GM23338 (cell line): ENCODE measurements at regions not wholly inside any gene's neighbourhood (a gene's known extent, or its start where the extent isn't known, plus 50 kb on each side); places are given as distances from the start of the nearest gene placed in this dataset.

Experiments used
- ATAC-seq: fragments of 200-7000 bp; cut with Tn5 transposase; 3 replicates; pipeline ENCODE4 v1.9.1; 2020
- DNase-seq: peaks from one replicate; pipeline ENCODE4 v3.0.0-alpha.2; 2015; ENCODE audit warnings: low spot score
- H2AFZ ChIP-seq: fragments of 200-600 bp; sonication (generic); 2 replicates; pipeline ENCODE4 v1.8.0; 2016; ENCODE audit warnings: antibody characterized with exemption, mild to moderate bottlenecking, moderate library complexity
- H3F3A ChIP-seq: fragments of 200-600 bp; sonication (generic); replicated peaks from 2 replicates; pipeline ENCODE4 v1.8.0; 2017; ENCODE audit warnings: antibody characterized with exemption, mixed run types, low read depth
- H3K27ac ChIP-seq: fragments of 200-600 bp; sonication (generic); 2 replicates; pipeline ENCODE4 v1.6.1; 2016; ENCODE audit warnings: low read depth
- H3K27me3 ChIP-seq: fragments of 200-600 bp; sonication (generic); 2 replicates; pipeline ENCODE4 v1.8.0; 2016; ENCODE audit warnings: mild to moderate bottlenecking, mixed run types, moderate library complexity; ENCODE audit not compliant: insufficient read depth
- H3K36me3 ChIP-seq: fragments of 200-600 bp; sonication (generic); 2 replicates; pipeline ENCODE4 v1.8.0; 2016; ENCODE audit warnings: mild to moderate bottlenecking; ENCODE audit not compliant: insufficient read depth
- H3K4me1 ChIP-seq: fragments of 200-600 bp; sonication (generic); 2 replicates; pipeline ENCODE4 v1.8.0; 2016; ENCODE audit warnings: mild to moderate bottlenecking, moderate library complexity; ENCODE audit not compliant: insufficient read depth
- H3K4me2 ChIP-seq: fragments of 200-600 bp; sonication (generic); 2 replicates; pipeline ENCODE4 v1.7.1; 2017; ENCODE audit warnings: mixed run types
- H3K4me3 ChIP-seq: fragments of 200-600 bp; sonication (generic); 2 replicates; pipeline ENCODE4 v1.6.1; 2016; ENCODE audit warnings: mixed run types
- H3K79me2 ChIP-seq: fragments of 200-600 bp; sonication (generic); replicated peaks from 2 replicates; pipeline ENCODE4 v1.8.0; 2017; ENCODE audit warnings: mild to moderate bottlenecking; ENCODE audit not compliant: insufficient read depth
- H3K9me2 ChIP-seq: fragments of 200-600 bp; sonication (generic); 2 replicates; pipeline ENCODE4 v1.8.0; 2017; ENCODE audit not compliant: insufficient read depth
- H4K20me1 ChIP-seq: fragments of 200-600 bp; sonication (generic); replicated peaks from 2 replicates; pipeline ENCODE4 v1.8.0; 2017; ENCODE audit warnings: mild to moderate bottlenecking; ENCODE audit not compliant: insufficient read depth
- H3K27ac Mint-ChIP-seq: 2 replicates; pipeline ENCODE4 v1.8.0; 2020; ENCODE audit warnings: inconsistent platforms, mild to moderate bottlenecking, moderate library complexity, mixed read lengths
- H3K27me3 Mint-ChIP-seq: 3 replicates; pipeline ENCODE4 v1.8.0; 2022; ENCODE audit warnings: low read depth, mild to moderate bottlenecking, moderate library complexity, mixed read lengths, inconsistent platforms; ENCODE audit not compliant: insufficient read depth, poor library complexity
- H3K36me3 Mint-ChIP-seq: 3 replicates; pipeline ENCODE4 v1.8.0; 2021; ENCODE audit warnings: low read depth, mild to moderate bottlenecking, inconsistent platforms, moderate library complexity, mixed read lengths
- H3K4me1 Mint-ChIP-seq: 3 replicates; pipeline ENCODE4 v1.8.0; 2020; ENCODE audit warnings: mild to moderate bottlenecking, inconsistent platforms, mixed read lengths
- H3K4me3 Mint-ChIP-seq: 3 replicates; pipeline ENCODE4 v1.8.0; 2021; ENCODE audit warnings: moderate library complexity, mild to moderate bottlenecking, inconsistent platforms, mixed read lengths
- H3K9me3 Mint-ChIP-seq: 3 replicates; pipeline ENCODE4 v1.8.0; 2020; ENCODE audit warnings: moderate library complexity, mild to moderate bottlenecking, inconsistent platforms, mixed read lengths
- CTCF ChIP-seq, 2 experiments: fragments of 200-600 bp in 1 of 2; sonication (generic) in 1 of 2; conservative IDR thresholded peaks; 2 replicates each; pipeline versions ENCODE4 v1.5.1 to v1.6.1; 2016 to 2017; ENCODE audit warnings: antibody characterized with exemption in 2 of 2, low read depth in 2 of 2, mild to moderate bottlenecking in 2 of 2, moderate library complexity in 1 of 2
- ETS1 ChIP-seq: IDR thresholded peaks from 2 replicates; pipeline ENCODE4 v1.6.1; 2016; ENCODE audit warnings: antibody characterized with exemption
- EZH2phosphoT487 ChIP-seq: fragments of 200-600 bp; sonication (generic); IDR thresholded peaks from one replicate; pipeline ENCODE4 v1.8.1; 2018; ENCODE audit warnings: antibody characterized with exemption; ENCODE audit not compliant: unreplicated experiment
- JUNB ChIP-seq: IDR thresholded peaks from one replicate; pipeline ENCODE4 v1.6.1; 2016; ENCODE audit warnings: antibody characterized with exemption; ENCODE audit not compliant: unreplicated experiment
- NANOG ChIP-seq: IDR thresholded peaks from 2 replicates; pipeline ENCODE4 v1.6.1; 2016; ENCODE audit warnings: antibody characterized with exemption, borderline replicate concordance
- POLR2AphosphoS5 ChIP-seq: IDR thresholded peaks from 2 replicates; pipeline ENCODE4 v1.6.1; 2016; ENCODE audit warnings: antibody characterized with exemption, low read depth
- STAT1 ChIP-seq: IDR thresholded peaks from one replicate; pipeline ENCODE4 v1.6.1; 2016; ENCODE audit warnings: antibody characterized with exemption; ENCODE audit not compliant: unreplicated experiment
- ZNF114 ChIP-seq: fragments of 250-450 bp; sonication (Bioruptor Pico); IDR thresholded peaks from 2 replicates; pipeline ENCODE4 v1.5.0; 2020; ENCODE audit warnings: mild to moderate bottlenecking, moderate library complexity
- ZNF331 ChIP-seq: fragments of 250-450 bp; sonication (Bioruptor Pico); IDR thresholded peaks from 2 replicates; pipeline ENCODE4 v1.5.0; 2020; ENCODE audit warnings: low read depth, mild to moderate bottlenecking, moderate library complexity
- ZNF462 ChIP-seq: fragments of 250-450 bp; sonication (Bioruptor Pico); IDR thresholded peaks from 2 replicates; pipeline ENCODE4 v1.5.0; 2020; ENCODE audit warnings: mild to moderate bottlenecking, moderate library complexity

GRCh38 chr2:129727286-129727685 is 252.2 kb upstream of the RAB6C start:
- H3K4me2 ChIP-seq: no peak overlapping the region
- H4K20me1 ChIP-seq: no peaks in the 10 kb centered on the region
- H3K4me3 ChIP-seq: no peak overlapping the region
- no peak overlapping the region for H2AFZ ChIP-seq
- 0 out of 2 replicates have a peak, but pooled peaks cover 2% of the 10 kb centered on the region for H3K4me1 ChIP-seq
- no peaks in the 10 kb centered on the region for H3K9me3 Mint-ChIP-seq
- no peak overlapping the region for H3K27ac ChIP-seq
- H3K36me3 Mint-ChIP-seq: no peaks in the 10 kb centered on the region
- no peak for ATAC-seq
- H3K4me3 Mint-ChIP-seq: no peak overlapping the region
- no peak for TF ChIP-seq NANOG
- no peak for TF ChIP-seq ZNF331 (CRISPR knock-in tag)
- TF ChIP-seq STAT1: no peak
- no peak for TF ChIP-seq EZH2phosphoT487
- TF ChIP-seq ETS1: no peak
- no peak for TF ChIP-seq ZNF462 (CRISPR knock-in tag)
- TF ChIP-seq ZNF114: no peak
- TF ChIP-seq CTCF (conservative IDR thresholded peaks at IDR 0.05; ENCODE audit: low read depth in 2 of 2): no peak
- TF ChIP-seq POLR2AphosphoS5: no peak
- TF ChIP-seq JUNB: no peak
- peaks cover 19% of the 10 kb centered on the region for H3K4me1 Mint-ChIP-seq
- no peaks in the 10 kb centered on the region for H3K36me3 ChIP-seq
- H3K9me2 ChIP-seq: 0 out of 2 replicates have a peak, but pooled peaks cover 2% of the 10 kb centered on the region
- H3K27me3 Mint-ChIP-seq: peaks cover 2% of the 10 kb centered on the region
- DNase-seq: no peak
- H3K27me3 ChIP-seq: no peaks in the 10 kb centered on the region
- H3K79me2 ChIP-seq: no peaks in the 10 kb centered on the region
- no peaks in the 10 kb centered on the region for H3F3A ChIP-seq
- no peak overlapping the region for H3K27ac Mint-ChIP-seq
